Stimulated activated CD4-positive, alpha-beta T cell treated with anti-CD3 and anti-CD28 coated beads, Interleukin-1b, Interleukin-23, amount 100 ng/mL, for 48 hours (primary cell): ENCODE measurements at regions not wholly inside any gene's neighbourhood (a gene's known extent, or its start where the extent isn't known, plus 50 kb on each side); places are given as distances from the start of the nearest gene placed in this dataset.

ENCODE experiments used
- DNase-seq: peaks from one replicate; pipeline ENCODE4 v3.0.0-alpha.2; 2020

GRCh38 chr12:130017591-130018449 is 114.0 kb upstream of the TMEM132D start:
- DNase-seq: no peak

DNA sequence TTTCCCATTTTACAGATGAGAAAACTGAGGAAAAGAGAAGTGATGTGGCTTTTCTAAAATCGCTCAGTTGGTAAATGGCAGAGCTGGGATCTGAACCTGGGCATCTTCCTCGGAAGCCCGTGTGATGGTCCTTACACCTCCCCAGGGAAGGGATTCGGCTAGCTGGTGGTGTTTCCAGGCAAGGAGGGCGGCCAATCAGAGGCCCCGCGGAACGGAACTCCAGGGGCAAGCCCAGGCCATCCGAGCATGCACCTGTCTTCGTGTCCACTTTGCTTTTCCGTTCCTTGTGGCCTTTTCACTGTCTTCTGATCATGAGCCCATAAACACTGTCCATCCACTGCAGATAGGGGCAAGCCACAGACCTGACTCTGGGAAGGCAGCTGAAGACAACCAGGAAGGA is 114.8 kb upstream of the TMEM132D start:
- DNase-seq: no peak

DNA sequence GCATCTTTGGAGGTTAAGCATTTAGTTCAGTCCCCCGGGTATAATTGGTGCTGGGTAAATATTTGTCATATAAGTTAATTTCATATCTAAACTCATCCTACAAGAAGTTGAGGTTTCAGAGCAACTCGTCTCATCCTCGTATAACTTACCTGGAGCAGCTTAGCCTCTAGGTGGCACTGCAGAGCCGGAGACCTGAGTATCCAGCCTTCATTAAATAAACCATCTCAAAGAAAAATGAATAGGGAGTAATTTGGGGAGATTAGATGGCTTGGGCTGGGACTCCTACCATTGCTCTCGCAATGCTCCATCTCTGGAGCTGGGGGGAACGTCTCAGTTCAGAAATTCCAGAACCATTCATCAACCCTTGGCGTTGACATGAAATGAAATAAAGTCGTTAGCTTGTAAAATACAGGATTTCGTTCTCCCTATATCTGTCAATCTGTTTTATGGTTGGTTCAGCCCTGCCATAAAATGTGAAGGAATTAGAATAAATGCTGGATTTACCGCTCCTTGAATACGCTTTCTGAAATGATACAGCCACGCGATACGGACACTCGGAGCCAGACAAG is 122.9 kb upstream of the TMEM132D start:
- peak; percentile 22 for DNase-seq

- no peak for DNase-seq
These were observed 124.0 kb upstream of the TMEM132D start for GRCh38 chr12:130027798-130028197.

GRCh38 chr12:130029151-130029550 is 125.3 kb upstream of the TMEM132D start:
- DNase-seq: no peak

DNA sequence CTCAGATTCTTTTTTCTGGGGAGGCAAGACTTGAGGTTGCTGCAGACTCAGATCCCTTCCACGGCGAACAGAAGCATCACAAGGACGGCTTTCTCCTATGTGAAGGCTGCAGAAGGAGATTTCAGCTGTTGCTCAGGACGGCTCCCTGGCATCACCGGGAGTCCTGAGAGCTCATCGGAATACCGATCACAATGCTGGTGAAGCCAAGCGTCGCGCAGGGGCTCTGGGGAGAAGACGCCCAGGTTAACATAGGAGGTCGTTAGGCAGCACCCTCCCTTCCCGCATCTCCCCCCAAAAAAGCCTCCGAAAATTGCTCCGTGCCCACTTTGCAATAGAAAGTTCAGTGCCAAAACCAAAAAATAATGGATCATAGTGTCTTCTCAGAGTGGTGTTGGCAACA is 127.2 kb upstream of the TMEM132D start:
- DNase-seq: no peak

DNA sequence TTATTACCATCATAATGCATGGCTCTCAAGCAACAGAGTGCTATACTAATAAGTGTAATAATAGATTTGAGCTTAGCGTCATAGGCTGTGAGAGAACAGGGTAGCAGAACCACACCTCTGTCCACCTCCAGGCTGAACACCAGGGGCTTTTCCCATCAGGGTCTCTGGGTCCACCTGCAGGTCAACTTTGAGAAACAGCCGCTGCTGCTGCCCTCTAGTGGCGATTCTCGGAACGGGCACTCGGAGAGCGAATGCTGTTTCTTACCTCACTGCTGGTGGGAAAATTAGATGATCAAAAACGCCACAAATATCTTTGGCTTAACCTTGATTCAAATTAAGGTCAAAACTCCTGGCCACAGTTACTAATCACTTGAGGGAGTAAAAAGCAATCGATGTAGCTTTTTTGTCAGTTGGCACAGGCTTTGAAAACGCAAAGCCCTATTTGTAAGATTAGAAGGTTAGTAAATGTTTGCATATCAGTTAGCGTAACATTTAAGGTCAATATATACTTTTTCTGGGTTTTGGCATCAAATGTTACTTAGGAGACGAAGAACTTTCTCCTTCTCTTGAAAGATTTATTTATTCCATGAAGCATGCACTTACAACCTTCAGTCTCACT is 127.9 kb upstream of the TMEM132D start:
- DNase-seq: peak; percentile 57

DNA sequence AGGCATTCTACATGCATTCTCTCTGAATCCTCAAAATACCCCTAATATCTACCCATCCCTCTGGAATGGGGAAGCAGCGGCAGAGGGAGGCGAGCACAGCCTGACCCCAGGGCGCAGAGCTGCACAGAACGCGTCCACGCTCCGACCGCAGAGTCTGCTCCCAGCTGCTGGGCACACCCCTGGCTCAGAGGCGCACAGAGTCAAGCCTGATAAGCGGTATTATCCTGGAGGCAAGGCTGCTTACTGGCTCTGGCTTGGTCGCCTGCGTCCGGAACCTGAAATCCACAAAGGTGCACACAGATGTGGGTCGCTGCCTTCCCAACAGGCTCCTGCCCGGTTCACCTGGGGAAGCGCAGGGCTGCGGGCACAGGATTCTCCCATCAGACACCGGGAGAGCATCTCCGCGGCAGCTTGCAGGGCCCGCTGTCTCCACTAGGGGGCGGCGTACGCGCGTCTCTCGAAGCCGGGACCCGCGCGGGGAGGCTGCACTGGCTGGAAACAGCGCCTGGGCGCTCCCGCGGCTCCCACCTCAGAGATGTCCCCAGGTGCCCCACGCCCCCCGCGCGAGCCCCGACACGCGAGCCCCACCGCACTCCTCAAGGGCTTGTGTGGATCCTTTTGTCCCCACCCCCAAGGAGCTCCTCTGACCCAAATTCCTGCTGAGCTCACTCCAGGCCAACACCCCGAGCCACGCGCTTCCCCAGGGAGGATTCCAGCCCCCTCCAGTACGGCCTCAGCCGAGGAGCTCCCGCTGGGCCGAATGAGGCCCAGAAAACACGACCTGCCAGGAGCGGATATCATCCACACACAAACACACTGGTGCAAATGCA is 120.1 kb upstream of the FZD10 start:
- peak; percentile 50 for DNase-seq

DNA sequence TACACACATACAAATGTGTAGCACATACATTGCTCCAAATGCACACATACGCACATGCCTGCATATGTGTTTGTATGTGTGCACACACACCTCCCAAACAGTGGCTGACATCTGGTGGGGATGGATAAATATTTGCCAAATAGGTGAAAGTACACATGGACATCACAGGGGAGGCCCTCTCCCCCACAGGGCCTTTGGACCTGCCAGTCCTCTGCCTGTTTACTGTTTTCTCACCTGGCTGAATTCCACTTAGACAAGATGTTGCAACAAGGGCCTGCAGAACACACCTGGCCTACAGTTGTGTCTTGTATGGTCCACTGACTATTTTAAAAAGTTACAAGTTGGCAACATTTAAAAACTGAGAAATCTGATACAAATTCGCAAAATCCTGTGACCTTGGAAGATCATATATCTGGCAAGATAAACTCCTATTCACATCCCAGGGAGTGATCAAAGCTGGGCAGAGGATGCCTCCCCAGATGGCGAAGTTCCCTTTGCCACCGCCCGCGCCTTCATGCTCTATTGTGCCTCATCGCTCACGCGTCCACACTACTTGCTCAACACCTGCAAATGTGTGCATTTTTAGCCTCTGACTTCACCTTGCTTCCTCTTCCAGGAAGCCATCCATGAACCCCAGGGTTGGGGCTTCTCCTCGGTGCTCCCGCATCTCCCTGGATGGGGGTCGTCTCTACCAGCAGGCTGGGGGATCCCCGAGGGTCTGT is 118.4 kb upstream of the FZD10 start:
- no peak for DNase-seq

DNA sequence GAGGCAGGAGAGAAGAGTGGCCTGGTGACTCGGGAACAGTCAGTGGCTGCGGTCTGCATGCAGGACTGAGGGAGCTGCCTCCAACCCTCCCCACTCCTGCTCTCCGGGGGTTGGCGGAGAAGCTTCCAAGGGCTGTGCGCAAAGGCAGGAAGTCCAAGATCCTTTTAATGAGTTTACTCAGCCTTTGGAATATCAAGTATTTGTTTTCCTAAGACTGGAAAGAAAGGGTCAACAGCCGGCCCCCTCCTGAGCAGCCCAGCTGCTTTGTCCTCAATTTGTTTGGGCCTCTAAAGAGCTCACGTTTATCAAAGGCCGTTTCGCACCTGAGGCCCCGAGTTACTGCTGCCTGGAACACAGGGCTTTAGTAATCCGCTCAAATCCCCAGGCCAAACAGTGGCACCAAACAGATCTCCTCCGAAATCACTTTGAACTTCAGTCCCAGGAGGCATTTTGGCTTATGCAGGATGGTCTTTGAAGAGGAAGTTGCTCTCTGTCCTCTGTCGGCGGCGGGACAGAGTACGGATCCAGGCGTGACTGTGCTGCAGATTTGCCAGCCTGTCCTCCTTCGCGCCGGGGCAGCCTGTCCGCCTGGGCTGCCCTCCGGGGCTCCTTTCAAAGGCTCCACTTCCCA is 117.2 kb upstream of the FZD10 start:
- DNase-seq: no peak

- no peak for DNase-seq
These were observed 112.6 kb upstream of the FZD10 start for GRCh38 chr12:130049666-130050065.

DNA sequence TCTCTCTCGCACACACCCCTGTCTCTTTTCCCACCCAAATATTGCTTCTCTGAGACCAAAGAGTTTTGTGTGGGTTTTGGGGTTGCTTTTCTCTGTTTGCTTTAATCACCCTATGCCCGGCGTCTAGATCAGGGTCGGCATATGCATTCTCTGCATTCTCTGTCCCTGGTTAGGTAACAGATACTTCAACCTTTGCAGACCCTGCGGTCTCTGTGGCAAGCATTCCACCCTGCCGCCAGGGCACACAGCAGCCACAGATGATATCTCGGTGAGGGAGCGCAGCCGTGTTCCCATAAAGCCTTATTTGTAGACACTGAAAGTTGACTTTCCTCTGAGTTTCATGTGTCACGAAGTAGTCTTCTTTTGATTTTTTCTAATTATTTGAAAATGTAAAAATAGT is 110.4 kb upstream of the FZD10 start:
- DNase-seq: no peak

DNA sequence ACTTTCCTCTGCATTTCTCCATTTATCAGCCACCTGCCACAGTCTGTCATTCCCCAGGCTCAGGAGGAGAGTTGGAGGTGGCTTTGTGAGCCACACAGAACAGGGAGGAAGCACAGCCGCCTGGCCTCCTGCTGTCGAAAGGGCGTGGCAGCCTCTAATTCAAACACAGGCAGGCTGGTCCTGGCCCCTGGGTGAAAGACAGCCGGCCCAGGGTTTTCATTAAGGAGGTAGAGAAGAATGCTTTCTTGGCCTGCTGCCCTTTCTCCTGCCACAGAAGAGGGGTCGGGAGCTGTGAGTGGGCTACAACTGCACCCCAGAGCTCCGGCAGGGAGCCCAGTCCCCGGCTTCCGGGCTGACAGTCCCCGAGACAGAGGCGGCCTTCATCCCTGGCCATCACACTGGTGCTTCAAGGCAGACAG is 108.6 kb upstream of the FZD10 start:
- DNase-seq: no peak

DNA sequence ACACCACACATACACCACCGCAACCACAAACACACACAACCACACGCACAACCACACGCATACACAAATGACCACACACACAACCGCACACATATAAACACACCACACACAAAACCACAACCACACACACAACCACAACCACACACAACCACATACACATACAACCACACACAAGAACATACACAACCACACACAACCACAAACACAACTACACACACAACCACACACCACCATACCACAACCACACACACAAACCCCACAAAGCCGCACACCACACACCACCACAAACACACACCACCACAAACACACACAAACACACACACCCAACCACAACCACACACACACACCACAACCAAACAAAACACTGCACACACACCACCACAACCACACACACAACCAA is 107.5 kb upstream of the FZD10 start:
- no peak for DNase-seq

- DNase-seq: no peak
These were observed 103.3 kb upstream of the FZD10 start for GRCh38 chr12:130058926-130059472.

- no peak for DNase-seq
These were observed 98.4 kb upstream of the FZD10 start for GRCh38 chr12:130063866-130064265.

- no peak for DNase-seq
These were observed 97.3 kb upstream of the FZD10 start for GRCh38 chr12:130064999-130065398.

DNA sequence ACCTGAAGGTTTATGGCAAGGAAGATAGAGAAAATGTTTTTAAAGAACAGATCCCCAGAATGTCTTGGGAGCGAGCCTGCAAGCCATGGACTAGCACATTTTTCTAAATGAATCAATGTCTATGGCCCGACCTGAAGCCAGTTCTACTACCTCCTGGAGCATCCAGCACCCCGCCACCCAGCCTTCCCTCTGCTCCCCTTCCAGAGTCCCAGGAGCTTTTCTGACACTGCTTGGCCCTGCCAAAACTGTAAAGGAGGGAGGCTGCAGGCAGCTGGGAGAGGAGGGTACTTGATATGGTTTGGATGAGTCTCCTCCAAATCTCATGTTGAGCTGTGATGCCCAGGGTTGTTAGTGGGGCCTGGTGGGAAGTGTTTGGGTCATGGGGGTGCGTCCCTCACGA is 95.5 kb upstream of the FZD10 start:
- DNase-seq: no peak

- DNase-seq: no peak
These were observed 93.5 kb upstream of the FZD10 start for GRCh38 chr12:130068741-130069140.

DNA sequence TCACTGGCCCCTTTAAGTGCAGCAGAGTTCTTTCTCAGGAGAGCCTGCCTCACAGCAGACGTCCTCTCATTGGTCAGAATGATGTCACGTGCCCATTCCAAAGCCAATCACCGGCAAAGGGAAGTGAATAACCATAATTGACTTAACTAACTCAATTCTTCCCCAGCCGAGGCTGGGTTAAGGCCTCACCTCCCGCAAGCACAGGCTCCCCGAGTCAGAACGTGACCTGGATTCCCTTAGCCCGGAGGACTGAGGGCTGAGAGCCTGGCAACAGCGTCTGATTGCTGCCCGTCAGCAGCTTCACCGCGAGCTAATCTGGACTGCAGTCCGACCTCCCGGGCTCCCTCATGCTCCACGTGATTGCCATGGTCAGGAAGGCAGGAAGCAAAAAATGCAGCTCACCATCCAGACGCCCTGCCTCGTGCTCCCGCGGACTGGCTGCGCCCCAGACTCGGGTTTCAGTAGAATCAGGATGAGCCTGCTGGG is 92.1 kb upstream of the FZD10 start:
- no peak for DNase-seq

GRCh38 chr12:130073721-130074120 is 88.5 kb upstream of the FZD10 start:
- no peak for DNase-seq
